ENCODE measurements at regions not wholly inside any gene's neighbourhood (a gene's known extent, or its start where the extent isn't known, plus 50 kb on each side); places are given as distances from the start of the nearest gene placed in this dataset.

- no peak for TF ChIP-seq POLR2A (IDR thresholded peaks at IDR 0.05)
- TF ChIP-seq CTCF (IDR thresholded peaks at IDR 0.05) = no peak
Observed at GRCh38 chr11:92845390-92845789, 124.1 kb upstream of the MTNR1B start.
